Brain pericyte (primary cell): ENCODE measurements at regions not wholly inside any gene's neighbourhood (a gene's known extent, or its start where the extent isn't known, plus 50 kb on each side); places are given as distances from the start of the nearest gene placed in this dataset.
A peak's percentile ranks its signal among the peaks of the same experiment; 100 is the strongest.
"Not testable (repeated sequence)": the region's sequence is repeated elsewhere in the genome, so short reads cannot be mapped to it uniquely, and the experiment has no call there.

Source experiments
- DNase-seq: peaks from one replicate; pipeline ENCODE4 v3.0.0-alpha.2; 2012; ENCODE audit warnings: low read depth, low spot score

- DNase-seq, result no peak
Observed at GRCh38 chr1:192418552-192419285, 101.9 kb downstream of the RGS21 start.

- DNase-seq, result no peak
Observed at GRCh38 chr1:192430644-192431043, 113.9 kb downstream of the RGS21 start.

GRCh38 chr1:192435704-192436103 is 118.9 kb downstream of the RGS21 start:
- DNase-seq, result no peak

- DNase-seq, result no peak
Observed at GRCh38 chr1:192436441-192437078, 119.8 kb downstream of the RGS21 start.

- no peak for DNase-seq
Observed at GRCh38 chr1:192438737-192439136, 121.9 kb downstream of the RGS21 start.

- peak; percentile 5 for DNase-seq
Observed at GRCh38 chr1:192439373-192440025, 122.7 kb downstream of the RGS21 start.

GRCh38 chr1:192441492-192441891 is 124.7 kb downstream of the RGS21 start:
- no peak for DNase-seq

GRCh38 chr1:192442736-192443135 is 125.9 kb downstream of the RGS21 start:
- no peak for DNase-seq

- no peak for DNase-seq
Observed at GRCh38 chr1:192443616-192444015, 126.8 kb downstream of the RGS21 start.

- DNase-seq, result no peak
Observed at GRCh38 chr1:192445241-192445640, 128.4 kb downstream of the RGS21 start.

GRCh38 chr1:192445839-192446489 is 129.2 kb downstream of the RGS21 start:
- DNase-seq, result no peak

GRCh38 chr1:192448026-192448578 is 127.5 kb upstream of the RGS1 start:
- DNase-seq, result no peak

GRCh38 chr1:192453360-192453992 is 122.1 kb upstream of the RGS1 start:
- no peak for DNase-seq

- no peak for DNase-seq
Observed at GRCh38 chr1:192459467-192459866, 116.1 kb upstream of the RGS1 start.

- DNase-seq, result no peak
Observed at GRCh38 chr1:192461684-192462083, 113.9 kb upstream of the RGS1 start.

GRCh38 chr1:192462616-192463015 is 113.0 kb upstream of the RGS1 start:
- no peak for DNase-seq

- no peak for DNase-seq
Observed at GRCh38 chr1:192463661-192464060, 111.9 kb upstream of the RGS1 start.

GRCh38 chr1:192465221-192465620 is 110.4 kb upstream of the RGS1 start:
- not testable (repeated sequence) for DNase-seq

GRCh38 chr1:192474080-192474683 is 101.4 kb upstream of the RGS1 start:
- no peak for DNase-seq

GRCh38 chr1:192475329-192475728 is 100.2 kb upstream of the RGS1 start:
- DNase-seq, result no peak

- DNase-seq, result no peak
Observed at GRCh38 chr1:192475970-192476369, 99.6 kb upstream of the RGS1 start.
